HG03469 (cell line): ENCODE measurements at regions not wholly inside any gene's neighbourhood (a gene's known extent, or its start where the extent isn't known, plus 50 kb on each side); places are given as distances from the start of the nearest gene placed in this dataset.

Source experiments
- ATAC-seq: cut with Tn5 transposase; IDR thresholded peaks from one replicate; pipeline ENCODE4 v1.9.1; 2021; ENCODE audit warnings: mild to moderate bottlenecking, moderate library complexity, moderate number of reproducible peaks; ENCODE audit not compliant: unreplicated experiment

GRCh38 chr16:63361032-63361624, 1324.9 kb upstream of the CDH8 start:
- ATAC-seq: peak; percentile 79

DNA sequence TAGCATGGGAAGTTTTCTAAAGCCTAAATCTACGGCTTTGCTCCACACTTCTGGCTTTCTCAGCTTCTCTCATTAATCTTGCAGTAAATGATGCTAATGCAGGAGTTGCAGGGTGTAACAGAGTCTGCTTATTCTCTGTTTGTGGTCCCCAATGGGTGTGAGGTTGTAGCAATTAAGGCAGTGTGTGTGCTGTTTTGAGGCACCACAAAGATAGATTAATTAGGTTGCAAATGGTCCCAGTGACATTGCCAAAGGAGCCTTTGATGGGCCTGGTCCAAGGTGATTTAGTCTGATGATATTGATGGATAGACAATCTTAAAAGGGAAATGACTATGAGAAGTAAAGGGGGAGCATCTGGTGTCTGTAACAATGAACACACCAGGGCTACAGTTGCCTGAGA, 1313.7 kb upstream of the CDH8 start:
- ATAC-seq: no peak

DNA sequence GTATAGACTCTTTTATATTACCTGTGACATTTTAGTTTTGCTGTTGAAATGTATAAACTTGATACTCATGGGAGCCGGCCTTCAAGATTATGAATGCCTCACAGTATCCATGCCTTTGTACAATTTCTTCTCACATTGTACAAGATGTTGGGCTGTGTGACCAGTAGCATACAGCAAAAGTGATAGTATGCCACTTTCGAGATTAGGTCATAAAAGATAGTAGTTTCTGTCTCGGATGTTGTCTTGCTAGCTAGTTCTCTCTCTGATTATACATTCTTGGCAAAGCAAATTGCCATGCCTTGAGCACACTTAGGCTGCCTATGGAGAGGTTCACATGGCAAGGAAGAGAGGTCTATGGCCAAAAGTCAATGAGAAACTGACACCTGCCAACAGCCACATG, 1309.8 kb upstream of the CDH8 start:
- no peak for ATAC-seq

DNA sequence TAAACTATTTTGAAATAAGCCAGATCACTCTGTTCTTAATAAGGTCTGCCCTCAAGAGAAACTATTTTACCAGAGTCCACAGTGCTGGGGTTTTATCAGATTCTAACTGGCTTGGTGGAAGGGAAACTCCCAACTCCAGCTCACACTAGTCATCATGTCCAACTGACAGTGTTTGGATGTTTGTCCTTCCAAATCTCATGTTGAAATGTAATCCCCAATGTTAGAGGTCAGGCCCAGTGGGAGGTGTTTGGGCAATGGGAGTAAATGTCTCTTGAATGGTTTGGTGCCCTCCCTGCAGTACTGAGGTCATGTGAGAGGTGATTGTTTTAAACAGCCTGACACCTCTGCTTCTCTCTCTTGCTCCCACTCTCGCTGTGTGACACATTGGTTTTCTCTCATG, 1301.0 kb upstream of the CDH8 start:
- ATAC-seq: no peak

DNA sequence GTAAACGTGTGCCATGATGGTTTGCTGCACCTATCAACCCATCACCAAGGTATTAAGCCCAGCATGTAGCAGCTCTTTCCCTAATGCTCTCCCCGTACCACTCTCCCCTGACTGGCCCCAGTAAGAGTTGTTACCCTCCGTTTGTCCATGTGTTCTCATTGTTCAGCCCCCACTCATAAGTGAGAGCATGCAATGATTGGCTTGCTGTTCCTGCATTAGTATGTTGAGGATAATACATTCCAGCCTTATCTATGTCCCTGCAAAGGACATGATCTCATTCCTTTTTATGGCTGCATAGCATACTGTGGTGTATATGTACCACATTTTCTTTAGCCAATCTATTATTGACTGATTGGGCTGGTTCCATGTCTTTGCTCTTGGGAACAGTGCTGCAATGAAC, 1294.9 kb upstream of the CDH8 start:
- ATAC-seq: no peak

GRCh38 chr16:63326736-63327339, 1290.6 kb upstream of the CDH8 start:
- no peak for ATAC-seq

DNA sequence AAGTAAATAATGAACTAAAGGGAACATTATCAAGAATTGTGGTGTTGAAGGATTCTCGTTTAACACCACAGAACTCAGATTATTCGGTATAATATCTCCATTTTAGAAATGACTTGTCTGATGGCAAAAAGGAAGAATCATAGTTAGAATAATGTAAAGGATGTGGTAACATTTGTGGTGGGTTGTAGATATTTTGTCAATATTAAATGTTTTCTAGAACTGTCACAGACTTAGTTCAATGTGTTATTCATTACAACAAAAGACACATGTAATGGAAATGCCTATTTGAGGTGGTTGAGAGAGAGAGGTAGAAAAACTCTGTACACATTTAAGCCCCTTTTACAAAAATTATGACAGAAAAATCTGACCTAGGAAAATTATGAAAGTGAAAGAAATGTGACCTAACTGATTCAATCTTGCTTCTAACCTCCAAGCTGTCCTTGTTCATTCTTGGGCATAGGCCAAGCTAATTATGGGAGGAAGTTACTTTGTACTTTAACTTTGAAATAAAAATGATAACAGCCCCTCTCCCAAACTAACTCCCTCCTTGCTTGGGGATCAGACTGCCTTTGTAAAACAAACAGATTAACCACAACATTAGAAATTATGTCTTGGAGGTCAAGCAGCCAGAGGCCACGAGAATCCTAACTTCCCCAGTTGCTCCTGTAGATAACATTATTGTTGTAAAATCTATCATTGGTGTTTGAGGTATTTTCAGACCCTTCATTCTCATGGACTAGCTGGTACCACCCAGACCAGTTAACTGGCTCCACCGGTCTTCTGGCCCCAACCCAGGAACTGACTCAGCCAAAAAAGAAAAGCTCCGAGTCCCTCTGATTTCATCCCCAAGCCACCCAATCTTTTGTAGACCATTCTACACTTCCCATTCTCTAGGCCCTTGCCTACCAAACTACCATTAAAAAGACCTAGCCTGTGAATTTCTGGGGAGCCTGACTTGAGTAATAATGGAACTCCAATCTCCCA, 1287.8 kb upstream of the CDH8 start:
- ATAC-seq: no peak

DNA sequence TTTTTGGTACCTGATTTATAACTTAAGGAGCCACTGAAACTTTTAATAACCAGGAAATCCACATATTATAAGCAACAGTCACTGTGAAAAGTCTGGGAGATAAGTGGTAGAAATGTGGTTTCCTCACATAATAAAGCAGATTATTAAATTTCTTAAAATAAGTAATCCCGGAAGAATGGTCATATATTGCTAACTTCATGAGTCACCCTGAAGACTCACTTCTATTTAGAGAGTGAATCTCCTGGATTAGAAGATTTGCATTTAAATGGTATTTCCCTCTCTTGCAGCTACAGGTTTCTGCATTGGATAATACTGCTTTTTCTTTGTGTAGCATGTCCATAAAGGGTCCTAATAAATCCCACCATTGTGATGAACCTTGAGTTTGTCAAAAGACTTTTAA, 1286.8 kb upstream of the CDH8 start:
- ATAC-seq: no peak

- no peak for ATAC-seq
These were observed 1279.0 kb upstream of the CDH8 start for GRCh38 chr16:63315229-63315628.

DNA sequence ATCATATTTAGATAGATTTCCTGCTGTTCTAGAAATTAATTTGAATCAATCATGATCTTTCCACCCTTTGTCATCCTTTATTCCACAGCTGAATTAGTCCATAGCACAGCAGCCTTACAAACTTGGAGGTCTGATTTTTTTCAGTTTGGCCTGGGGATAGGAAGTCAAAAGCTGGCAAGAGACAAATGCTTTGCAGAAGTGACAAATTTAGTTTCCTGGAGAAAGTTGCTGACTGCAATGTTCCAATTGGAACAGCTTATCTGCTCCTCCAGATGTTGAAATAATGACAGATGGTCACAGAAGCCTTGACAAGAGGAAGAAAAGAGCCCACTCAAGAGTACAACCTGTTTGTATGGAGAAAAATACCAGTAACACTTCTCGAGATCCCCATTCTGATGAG, 1276.1 kb upstream of the CDH8 start:
- ATAC-seq: no peak

DNA sequence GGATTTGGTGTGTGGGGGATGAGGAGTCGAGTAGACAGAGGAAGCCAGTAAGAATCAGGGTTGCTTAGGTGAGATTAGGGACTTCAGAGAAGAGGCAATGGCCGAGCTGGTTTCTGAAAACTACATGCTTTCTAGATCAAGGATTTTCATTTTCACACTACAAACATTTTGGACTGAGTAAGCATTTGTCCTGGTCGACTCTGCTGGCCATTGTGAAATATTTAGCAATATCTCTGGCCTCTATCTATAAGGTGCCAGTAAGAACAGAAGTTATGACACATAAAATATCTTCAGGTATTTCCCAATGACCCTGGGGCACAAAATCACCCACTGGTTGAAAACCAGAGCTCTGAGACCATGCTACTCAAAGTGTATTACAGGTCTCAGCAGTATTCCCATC, 1275.1 kb upstream of the CDH8 start:
- no peak for ATAC-seq

DNA sequence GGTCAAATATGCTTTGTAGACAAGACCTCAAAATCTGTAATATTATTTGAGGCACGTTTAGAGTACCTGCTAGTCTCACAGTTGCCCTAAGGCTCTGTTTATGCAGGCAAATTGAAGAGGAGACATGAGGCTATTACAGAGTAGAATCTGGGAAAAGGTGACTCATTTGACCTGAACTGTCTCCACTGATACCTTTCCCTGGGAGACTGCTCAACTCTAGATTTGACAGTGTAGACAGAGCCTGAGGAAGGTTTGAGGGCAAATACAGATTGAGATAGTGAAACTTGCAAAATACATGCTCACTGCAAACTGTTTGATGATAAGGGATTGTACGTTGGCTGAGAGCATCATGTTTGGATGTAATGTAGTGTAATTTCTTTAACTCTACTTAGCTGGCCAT, 1266.6 kb upstream of the CDH8 start:
- no peak for ATAC-seq

GRCh38 chr16:63301349-63301748, 1265.1 kb upstream of the CDH8 start:
- no peak for ATAC-seq

GRCh38 chr16:63298993-63299392, 1262.8 kb upstream of the CDH8 start:
- ATAC-seq: no peak

GRCh38 chr16:63292036-63292435, 1255.8 kb upstream of the CDH8 start:
- no peak for ATAC-seq

- no peak for ATAC-seq
These were observed 1253.7 kb upstream of the CDH8 start for GRCh38 chr16:63289834-63290460.

- ATAC-seq: no peak
These were observed 1251.2 kb upstream of the CDH8 start for GRCh38 chr16:63287401-63287800.

GRCh38 chr16:63283721-63284120, 1247.5 kb upstream of the CDH8 start:
- ATAC-seq: no peak

DNA sequence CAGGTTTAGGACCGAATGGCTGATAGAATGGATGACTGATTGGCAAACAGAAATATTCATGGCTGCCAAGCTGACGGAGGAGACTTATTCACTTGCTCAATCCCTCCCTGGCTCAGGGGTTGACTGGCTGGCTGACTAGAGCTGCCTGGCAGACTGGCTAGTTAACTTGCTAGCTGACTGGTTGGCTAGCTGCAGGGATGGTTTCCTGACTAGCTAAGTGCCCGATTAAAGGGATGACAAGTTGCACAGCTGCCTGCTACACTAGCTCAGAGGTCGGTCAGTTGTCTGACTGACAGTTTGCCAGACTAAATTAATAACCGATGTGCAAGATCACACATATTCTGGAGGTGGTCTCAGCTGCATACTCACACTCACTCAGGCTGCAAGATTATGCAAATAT, 1208.4 kb upstream of the CDH8 start:
- ATAC-seq: no peak

GRCh38 chr16:63241497-63242028, 1205.3 kb upstream of the CDH8 start:
- no peak for ATAC-seq

- no peak for ATAC-seq
These were observed 1202.9 kb upstream of the CDH8 start for GRCh38 chr16:63239065-63239570.
